Renal cortex interstitium (tissue), 11 donors: ENCODE measurements at regions not wholly inside any gene's neighbourhood (a gene's known extent, or its start where the extent isn't known, plus 50 kb on each side); places are given as distances from the start of the nearest gene placed in this dataset.

Experiments
- DNase-seq, 11 donors: peaks; one replicate each; pipeline ENCODE4 v3.0.0-alpha.2; 2013; ENCODE audit warnings: low read depth in 9 of 11, low spot score in 4 of 11; ENCODE audit errors: extremely low read depth in 1 of 11

DNA sequence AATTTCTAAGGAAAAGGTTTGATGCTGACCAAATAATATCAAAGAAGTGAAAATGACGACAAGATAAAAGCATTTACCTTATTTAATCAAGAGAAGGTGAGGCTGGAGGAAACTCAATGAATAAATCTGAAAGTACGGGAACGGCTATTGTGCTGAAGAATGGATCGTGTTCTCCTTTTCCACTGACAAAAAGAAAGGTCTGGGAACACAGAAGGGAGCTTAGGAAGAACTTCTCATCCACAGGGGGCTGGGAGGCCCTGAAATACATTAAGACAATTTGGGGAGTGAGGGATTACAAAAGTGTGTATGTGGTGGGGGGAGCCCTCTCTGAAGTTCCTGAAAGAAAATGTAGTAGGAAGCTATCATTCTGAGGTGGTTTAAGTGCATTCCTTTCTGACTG lies 582.3 kb downstream of the SLC4A3 start:
- no peak for DNase-seq

DNA sequence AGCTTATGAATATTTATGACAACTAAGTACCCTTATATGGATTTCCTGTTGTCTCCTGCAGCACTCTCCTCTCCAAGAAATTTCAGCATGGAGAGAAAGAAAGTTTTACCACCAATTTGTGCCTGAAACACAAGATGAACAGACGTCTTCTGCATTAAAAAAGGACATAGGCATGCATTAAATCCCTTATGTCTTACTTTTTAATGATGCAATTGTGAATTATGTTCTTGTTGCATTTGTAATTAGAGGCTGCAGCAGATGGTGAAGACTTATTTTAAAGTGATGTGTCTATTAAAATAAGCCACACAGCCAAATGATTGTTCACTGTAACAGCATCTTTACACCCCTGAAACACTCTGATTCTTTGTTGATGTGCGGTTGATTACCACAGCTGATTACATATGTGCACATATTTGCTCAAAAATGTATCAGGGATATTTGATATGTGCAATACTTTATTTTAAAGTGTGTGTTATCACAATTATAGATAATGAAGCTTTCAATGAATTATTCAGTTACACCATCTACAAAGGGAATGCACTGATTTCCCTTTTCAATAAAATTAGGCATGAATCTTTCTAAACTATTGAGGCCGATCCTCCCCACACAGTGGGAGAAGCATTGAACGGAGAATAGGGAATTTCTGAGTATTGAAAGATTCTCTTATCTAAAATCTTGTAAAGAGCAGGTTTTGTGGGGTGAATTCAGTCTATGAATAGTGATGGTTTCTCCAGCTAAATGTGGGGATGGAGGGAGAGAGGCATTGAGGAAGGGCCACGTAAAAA lies 585.1 kb downstream of the SLC4A3 start:
- no peak for DNase-seq

DNA sequence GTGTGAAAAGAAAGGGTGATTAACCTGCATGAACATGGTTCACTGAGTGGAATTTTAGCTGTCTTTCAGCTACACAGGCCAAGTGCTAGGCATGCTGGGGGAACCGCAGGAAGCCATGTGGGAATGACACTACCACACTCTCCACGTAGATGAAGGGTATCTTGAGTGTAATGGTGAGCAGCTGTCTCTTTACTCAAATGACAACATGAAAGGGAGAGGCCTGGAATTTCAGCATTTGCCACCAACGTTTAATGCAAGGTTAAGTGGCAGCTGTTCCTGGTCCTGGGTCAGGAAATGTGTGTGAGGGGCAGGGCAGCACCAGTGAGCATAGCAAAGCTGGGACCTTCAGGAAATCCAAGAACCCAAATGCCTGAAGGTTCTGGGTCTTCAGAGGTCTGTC lies 588.4 kb downstream of the SLC4A3 start:
- peak in 1 of 11 donors; percentile 20 for DNase-seq

DNA sequence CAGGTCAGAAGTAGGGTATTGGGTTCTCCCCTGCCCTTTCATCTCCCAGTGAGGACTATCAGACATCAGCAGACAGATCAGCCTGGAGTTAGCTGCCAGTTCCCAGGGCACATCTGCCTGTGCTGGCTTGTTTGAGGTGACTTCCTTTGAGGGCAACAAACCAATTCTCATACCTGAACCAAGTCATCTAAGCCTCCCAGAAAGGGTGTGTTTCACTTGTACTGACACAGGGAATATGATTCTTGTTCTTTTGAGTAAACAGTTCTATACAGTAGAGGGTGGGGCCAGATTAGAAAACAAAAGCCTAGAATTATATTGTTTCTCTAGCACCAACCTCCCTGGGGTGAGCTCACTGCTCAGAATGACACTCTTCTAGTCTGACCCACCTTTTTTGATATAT lies 591.9 kb downstream of the SLC4A3 start:
- no peak for DNase-seq

DNA sequence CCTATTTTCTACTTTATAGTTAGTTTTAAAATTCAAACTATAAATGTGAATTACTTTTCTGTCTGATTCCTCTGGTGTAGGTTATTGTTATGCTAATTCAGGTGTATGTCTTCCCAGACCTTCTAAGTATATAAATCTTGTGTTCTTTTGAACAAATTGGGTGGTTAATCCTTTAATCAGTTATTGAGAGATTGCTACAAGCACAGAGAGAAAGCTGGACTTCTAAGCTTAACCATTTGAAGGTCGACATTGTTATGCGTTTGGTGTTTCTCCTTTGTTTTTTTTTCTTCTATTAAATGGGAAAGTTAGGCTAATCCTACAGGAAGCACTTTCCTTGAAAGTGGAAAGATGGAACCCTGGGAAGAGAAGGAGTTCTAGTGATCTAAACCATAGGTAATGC lies 592.6 kb downstream of the SLC4A3 start:
- no peak for DNase-seq

DNA sequence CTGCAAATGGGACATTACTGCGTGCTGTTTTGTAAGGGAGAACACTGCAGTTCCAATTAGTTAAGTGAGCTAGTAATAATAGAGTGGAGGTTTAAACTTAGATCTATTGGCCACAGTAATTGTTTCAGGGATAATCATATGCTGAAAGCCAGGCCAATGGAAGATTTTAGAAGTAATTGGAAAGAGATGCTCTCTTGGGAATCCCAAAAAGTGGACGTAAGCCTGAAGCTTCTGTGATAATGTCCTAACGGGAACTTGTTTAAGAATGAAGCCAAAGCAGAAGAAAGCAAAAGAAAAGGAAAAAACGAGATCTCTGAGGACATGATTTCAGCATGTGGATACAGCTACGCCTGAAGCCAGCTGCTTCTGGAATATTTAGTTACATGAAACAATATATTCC lies 594.6 kb downstream of the SLC4A3 start:
- no peak for DNase-seq

DNA sequence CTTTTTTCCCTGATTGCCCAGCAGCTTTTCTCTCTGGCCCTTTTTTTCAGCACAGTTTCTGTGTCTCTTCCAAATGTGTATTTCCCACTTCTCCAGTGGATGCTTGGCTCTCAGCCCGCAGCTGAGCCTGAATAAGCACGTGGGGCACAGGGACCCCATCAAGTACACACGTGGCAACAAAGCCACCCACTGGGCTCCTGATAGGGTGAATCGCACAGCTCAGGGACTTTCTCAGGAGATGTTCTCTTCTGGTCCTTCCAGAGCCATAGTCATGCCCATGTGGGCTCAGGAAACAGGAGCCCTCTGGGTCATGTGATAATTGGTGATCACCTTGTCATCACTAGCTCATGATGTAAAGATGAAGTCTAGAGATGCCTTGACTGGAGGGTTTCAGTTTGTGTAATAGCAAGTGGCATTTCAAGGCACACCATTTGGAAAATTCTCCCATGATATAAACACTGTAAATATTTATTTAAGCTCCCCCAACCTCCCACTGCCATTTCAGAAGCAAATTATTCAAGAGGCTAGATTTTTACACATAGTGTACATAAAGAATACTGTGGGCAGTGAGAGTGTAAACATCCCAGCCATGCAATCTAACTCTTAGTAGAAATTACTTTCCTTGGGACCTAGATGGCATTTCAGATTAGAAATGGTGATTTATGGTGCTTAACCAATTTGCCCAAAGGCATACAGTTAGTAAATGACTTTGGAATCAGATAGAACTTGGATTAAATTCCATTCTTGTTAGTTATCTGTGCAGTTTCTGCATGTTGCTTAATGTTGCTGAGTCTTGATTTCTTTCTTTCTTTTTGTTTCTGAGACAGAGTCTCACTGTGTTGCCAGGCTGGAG lies 597.5 kb downstream of the SLC4A3 start:
- peak in 10 of 11 donors; percentile 13 to 66 (median 46) for DNase-seq

DNA sequence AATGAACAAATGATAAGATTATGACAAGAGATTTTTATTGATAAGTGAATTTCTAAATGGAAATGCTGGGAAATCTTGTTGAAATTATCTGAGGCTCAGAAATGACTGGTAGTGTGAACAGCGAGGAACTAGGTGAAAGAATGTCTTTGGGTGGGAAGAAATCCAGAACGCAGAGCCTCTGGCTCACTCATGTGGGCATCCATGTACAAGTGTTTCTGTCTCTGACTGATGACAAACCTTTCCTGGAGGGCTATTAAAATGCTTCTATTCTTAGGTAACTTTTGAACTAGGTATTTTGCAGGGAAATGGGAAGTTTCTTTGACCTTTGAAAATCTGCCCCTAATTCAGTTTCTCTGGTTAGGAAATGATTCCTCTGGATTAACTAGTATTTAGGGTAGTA lies 598.6 kb downstream of the SLC4A3 start:
- no peak for DNase-seq

DNA sequence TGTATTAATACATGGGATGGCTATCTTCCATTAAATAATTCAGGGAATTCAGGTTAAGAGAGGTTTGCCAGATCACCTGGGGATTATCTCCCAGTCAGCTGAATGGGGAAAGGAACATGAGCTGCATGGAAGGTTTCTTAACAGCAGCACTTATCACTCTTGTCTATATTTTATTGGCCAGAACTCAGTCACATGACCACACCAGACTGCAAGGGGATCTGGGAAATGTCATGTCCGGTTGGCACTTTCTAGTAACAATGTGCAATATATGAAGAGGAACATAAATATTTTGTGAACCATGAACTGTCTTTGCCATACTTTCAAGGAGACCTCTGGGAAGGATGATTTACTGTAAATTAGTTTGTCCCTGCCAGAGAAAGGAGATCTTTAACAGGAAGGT lies 599.1 kb downstream of the SLC4A3 start:
- no peak for DNase-seq

DNA sequence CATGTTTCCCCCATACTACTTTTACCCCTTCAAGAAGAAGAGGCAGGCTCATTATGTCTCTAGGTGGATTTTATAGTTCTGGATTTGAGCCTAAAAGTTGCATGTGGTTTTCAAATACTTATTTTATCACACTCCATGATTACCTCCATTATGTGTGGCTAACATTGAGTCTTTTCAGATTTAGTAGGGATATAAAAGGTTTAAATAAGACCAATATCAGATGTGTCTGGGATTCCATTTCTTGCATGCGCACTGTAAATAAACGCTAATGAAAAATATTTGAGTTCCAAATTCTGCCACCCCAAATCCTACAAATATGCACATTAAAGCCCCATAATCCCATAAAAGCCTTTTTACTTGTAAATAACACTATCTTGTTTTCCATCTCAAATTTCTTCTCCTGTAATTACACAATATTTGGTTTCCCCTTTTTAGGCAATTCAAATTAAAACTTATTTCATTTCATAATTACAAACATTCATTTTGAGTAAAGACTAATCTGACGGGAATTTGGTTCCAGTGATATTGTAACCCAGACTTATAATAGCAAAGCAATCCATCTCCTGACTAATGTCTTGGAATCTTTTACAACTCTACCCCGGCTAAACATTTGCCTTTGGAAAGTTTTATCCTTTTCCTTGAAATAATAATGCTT lies 600.0 kb downstream of the SLC4A3 start:
- DNase-seq: no peak

DNA sequence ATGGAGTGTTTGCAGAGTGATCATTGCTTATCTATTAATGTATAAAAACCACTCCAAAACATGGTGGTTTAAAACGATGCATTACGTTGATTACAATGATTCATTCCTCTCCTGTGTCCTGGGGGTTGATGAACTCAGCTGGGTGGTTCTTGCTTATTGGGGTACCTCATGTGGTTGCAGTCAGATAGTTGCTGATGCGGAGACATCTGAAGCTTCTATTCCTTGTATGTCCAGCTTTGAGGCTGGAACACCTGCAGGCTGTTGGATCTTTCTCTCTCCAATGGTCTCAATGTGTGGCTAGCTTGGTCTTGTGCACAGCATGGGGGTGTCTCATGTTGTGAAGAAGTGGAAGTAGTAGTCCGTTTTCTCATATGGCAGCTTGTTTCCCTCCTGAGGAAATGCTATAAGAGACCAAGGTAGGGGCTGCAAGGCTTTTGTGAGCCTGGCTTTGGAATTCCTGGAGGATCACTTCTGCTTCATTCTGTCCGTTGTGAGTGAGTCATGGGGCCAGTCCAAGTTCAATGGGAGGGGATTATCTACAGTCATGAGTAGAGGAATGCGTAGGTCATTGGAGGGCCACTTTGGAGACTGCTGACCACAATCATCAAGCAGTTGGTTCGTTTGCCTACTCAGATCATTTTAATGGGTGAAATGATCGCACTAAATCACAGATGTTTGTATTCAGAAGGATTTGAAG lies 601.0 kb downstream of the SLC4A3 start:
- DNase-seq: peak in 1 of 11 donors; percentile 8

DNA sequence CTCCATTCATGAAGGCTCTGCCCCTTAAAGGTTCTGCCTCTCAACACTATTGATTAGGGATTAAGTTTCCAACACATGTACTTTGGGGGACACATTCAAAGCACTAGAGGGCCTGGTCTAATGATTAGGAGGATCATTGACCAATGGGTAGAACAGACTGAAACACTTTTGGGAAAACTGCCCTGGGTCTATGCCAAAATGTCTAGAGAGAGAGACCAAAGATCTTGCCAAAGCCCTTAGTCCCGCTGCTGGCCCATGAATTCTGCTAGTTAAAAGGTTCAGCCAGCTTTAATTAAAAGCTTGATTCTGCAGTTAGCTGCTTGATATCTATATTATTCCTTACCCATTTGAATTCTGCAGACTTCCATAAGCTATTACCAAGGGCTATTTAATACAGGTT lies 613.2 kb downstream of the SLC4A3 start:
- DNase-seq: no peak

DNA sequence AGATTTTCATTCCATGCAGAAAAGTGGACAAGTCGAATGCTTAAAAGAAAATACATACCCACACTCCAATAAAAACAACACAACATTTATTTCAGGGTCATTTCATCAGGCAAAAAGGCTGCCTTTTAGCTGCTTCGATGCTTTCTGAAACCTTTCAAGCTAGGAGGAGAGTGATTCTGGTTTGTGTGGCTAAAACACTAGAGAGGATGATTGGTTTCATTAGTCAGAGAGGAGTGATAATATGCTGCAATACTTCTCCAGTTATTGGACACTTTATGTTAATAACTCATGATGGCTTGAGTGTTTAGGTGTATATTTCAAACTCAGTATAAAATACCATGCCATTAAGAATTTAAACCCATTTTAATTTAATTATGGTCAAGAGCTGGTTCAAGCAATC lies 614.0 kb downstream of the SLC4A3 start:
- DNase-seq: no peak

DNA sequence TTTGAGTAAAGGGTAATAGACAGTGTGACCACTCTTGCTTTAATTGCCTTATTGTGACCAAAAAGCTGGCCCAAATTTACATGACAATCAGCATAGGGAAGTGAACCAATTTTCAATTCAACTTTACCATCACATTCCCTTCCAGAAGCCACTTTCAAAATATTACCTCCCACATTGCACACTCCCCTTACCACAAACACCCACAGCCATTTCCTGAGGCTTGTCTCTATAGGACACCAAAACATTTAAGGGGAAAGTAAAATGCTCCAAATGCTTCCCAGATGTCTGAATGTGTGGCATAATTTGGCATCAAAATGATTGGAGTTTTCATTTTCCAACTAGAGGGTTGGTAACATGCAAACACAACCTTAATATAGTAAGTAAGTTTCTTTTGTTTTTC lies 616.1 kb downstream of the SLC4A3 start:
- no peak for DNase-seq

DNA sequence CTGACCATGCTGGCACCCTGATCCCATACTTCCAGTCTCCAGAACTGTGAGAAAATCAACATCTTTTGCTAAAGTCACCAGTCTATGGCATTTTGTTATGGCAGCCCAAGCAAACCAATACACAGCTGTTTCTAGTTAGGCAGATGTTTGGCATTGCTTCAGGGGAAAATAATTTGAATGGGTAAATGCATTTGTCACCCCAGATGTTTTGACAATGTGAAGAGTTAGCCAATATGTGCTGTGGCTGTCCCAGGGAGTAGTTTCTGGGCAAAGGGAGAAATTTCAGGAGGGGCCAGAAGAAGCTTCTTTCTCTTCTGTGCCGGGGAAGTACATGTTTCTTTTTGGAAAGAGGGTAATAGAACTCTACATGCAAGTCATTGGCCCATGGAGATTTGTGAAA lies 619.0 kb downstream of the SLC4A3 start:
- DNase-seq: no peak

DNA sequence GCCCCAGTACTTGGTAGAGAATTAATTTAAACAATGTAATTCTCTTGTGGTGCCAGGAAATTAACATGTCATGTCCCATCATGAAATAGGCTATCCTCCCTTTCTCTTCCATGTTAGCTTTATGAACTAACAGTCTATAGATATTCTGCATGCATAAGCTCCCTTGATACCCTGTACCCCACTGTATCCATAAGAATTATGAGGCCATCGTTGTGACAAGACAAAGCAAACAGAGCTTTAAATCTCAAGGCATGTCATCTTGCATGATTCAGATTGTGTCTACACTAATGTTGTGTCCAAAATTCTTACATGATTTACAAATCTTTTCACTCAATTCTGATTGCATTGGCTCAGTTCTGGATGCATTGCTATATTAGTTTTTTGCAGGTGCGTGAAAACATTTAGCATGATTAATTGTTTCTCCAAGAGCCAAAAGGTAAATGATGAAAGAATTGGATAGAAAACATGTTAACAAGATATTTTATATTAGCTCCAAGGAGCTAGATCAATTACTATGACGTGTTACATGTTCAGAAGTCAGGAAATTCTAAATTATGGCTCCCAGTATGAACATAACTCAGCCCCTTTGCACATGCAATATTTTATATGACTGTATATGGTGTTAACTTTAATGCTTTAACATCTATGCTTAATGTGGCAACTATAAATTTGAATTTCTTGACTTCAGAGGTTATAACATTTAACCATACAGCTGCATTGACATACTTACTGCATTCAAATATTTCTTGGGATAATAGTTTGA lies 620.3 kb downstream of the SLC4A3 start:
- DNase-seq: no peak

DNA sequence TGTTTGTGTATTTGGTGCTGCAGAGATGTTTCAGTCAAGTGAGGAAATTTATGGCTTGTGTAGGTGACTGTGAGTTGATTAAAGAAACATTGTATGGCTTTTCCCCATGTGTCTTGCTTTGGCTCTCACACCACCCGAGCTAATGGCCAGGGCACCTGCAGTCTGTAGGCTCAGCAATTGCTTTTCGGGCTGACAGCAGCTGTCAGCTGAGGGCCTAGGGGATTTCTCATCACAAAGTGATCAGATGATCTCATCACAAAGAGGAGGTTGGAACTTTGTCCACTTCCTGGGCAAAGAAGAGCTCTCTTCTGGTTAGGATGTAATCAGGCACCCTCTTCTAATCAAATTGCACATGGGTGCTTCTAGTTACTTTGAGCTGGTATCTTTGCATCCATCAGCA lies 632.2 kb downstream of the SLC4A3 start:
- no peak for DNase-seq

DNA sequence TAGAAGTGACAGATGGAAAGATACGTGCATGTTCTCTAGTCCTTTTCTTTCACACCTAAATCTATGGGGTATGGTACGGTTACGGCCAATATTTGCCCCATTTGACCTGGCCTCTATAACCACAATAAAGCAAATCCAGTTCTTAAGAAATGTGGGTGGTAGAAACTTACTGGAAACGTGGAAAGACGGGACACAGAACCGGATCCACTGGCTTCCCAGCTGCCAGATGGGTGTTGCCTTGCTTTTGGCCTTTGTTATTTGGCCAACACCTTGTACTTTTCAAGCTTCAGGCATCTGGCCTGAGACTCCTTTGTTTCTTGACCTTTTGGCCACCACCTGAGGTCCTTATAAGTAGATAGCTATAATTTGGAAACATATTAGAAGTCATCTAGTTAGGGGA lies 635.9 kb downstream of the SLC4A3 start:
- DNase-seq: no peak

DNA sequence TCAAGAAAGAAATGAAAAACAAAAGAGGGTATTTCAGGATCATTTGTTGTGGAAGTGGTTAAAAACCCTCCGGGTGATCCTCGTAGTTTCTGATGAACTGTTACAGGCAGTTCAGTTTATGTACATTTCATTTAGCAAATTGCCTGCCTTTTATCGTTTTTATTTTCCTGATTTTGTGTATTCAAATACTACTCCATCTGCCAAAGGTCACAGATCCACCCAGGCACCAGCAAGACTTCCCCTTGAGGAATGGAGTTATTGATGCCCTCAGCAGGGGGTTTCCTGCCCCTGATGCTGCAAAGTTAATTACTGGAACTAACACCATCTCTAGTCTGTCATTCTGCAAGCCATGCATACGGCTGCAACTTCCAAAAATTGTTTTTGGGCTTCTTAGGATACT lies 641.9 kb downstream of the SLC4A3 start:
- no peak for DNase-seq
